PC-3 (cell line): ENCODE measurements at regions not wholly inside any gene's neighbourhood (a gene's known extent, or its start where the extent isn't known, plus 50 kb on each side); places are given as distances from the start of the nearest gene placed in this dataset.
"Not testable (repeated sequence)": the region's sequence is repeated elsewhere in the genome, so short reads cannot be mapped to it uniquely, and the experiment has no call there.

ENCODE experiments used
- ATAC-seq: fragments of 200-7000 bp; cut with Tn5 transposase; 2 replicates; pipeline ENCODE4 v1.9.1; 2020; ENCODE audit warnings: mild to moderate bottlenecking, moderate library complexity
- BruUV-seq: library from RNA; stranded (reverse); fragments of 400-500 nt; replicated peaks from 2 replicates; lab custom pipeline; 2021; lab: Mats Ljungman, UMichigan
- CTCF ChIA-PET: fragments of 300-600 bp; sonication (Branson Sonifier 250); formaldehyde crosslinking; loops from one replicate; lab custom pipeline; 2022; ENCODE audit warnings: antibody characterized with exemption; lab: Charles Lee
- POLR2A ChIA-PET: fragments of 300-600 bp; sonication (Branson Sonifier 250); formaldehyde crosslinking; loops from one replicate; lab custom pipeline; 2022; ENCODE audit warnings: antibody characterized with exemption; ENCODE audit not compliant: unreplicated experiment; lab: Charles Lee
- DNase-seq: peaks from one replicate; pipeline ENCODE4 v3.0.0-alpha.2; 2015
- H2AFZ ChIP-seq: fragments of 300-600 bp; sonication (generic); 2 replicates; pipeline ENCODE4 v1.6.0; 2016; ENCODE audit warnings: antibody characterized with exemption, low read length
- H3F3A ChIP-seq: fragments of 300-600 bp; sonication (generic); one replicate; pipeline ENCODE4 v1.6.0; 2017; ENCODE audit warnings: antibody characterized with exemption, low read length, control low read depth, mild to moderate bottlenecking; ENCODE audit not compliant: unreplicated experiment
- H3K27ac ChIP-seq: fragments of 300-600 bp; sonication (generic); 2 replicates; pipeline ENCODE4 v1.5.1; 2016; ENCODE audit warnings: mild to moderate bottlenecking, low read length
- H3K27me3 ChIP-seq: fragments of 300-600 bp; sonication (generic); 2 replicates; pipeline ENCODE4 v1.6.1; 2016; ENCODE audit warnings: low read length, mixed read lengths
- H3K36me3 ChIP-seq: fragments of 300-600 bp; sonication (generic); 2 replicates; pipeline ENCODE4 v1.6.1; 2016; ENCODE audit warnings: low read depth, mixed run types, low read length, mixed read lengths
- H3K4me1 ChIP-seq: fragments of 300-600 bp; sonication (generic); 2 replicates; pipeline ENCODE4 v1.5.1; 2016; ENCODE audit warnings: low read length; ENCODE audit not compliant: insufficient read depth
- H3K4me2 ChIP-seq: fragments of 300-600 bp; sonication (generic); 2 replicates; pipeline ENCODE4 v1.6.0; 2016; ENCODE audit warnings: low read length
- H3K4me3 ChIP-seq: fragments of 300-600 bp; sonication (generic); 2 replicates; pipeline ENCODE4 v1.5.1; 2016; ENCODE audit warnings: mild to moderate bottlenecking, low read length, mixed read lengths
- H3K79me2 ChIP-seq: fragments of 300-600 bp; sonication (generic); 2 replicates; pipeline ENCODE4 v1.6.1; 2017; ENCODE audit warnings: low read length, mixed read lengths
- H3K9ac ChIP-seq: fragments of 300-600 bp; sonication (generic); 2 replicates; pipeline ENCODE4 v1.6.0; 2016; ENCODE audit warnings: mild to moderate bottlenecking, low read length
- H3K9me2 ChIP-seq: fragments of 300-600 bp; sonication (generic); replicated peaks from 2 replicates; pipeline ENCODE4 v1.6.1; 2016; ENCODE audit warnings: mixed run types, low read length, mixed read lengths
- H3K9me3 ChIP-seq: fragments of 300-600 bp; sonication (generic); 2 replicates; pipeline ENCODE4 v1.6.1; 2016; ENCODE audit warnings: low read length, mixed read lengths
- H4K20me1 ChIP-seq: fragments of 300-600 bp; sonication (generic); 2 replicates; pipeline ENCODE4 v1.6.1; 2016; ENCODE audit warnings: low read length, mixed read lengths
- CTCF ChIP-seq: fragments of 300-600 bp; sonication (generic); conservative IDR thresholded peaks from 2 replicates; pipeline ENCODE4 v1.5.1; 2017; ENCODE audit warnings: antibody characterized with exemption, low read depth, mild to moderate bottlenecking, low read length
- EZH2 ChIP-seq: fragments of 300-600 bp; sonication (generic); IDR thresholded peaks from one replicate; pipeline ENCODE4 v1.6.1; 2017; ENCODE audit warnings: antibody characterized with exemption, mild to moderate bottlenecking, low read length; ENCODE audit not compliant: unreplicated experiment
- EZH2phosphoT487 ChIP-seq: fragments of 300-600 bp; sonication (generic); IDR thresholded peaks from 2 replicates; pipeline ENCODE4 v1.6.1; 2018; ENCODE audit warnings: mild to moderate bottlenecking, antibody characterized with exemption, low read length, borderline replicate concordance
- intact Hi-C: fragments of 100-400 bp; cut with micrococcal nuclease; formaldehyde crosslinking; loops from 2 replicates; pipeline ENCODE4 v1.9.0; 2023

- no peak overlapping the region for H3K4me3 ChIP-seq
- no peaks in the 10 kb centered on the region for H4K20me1 ChIP-seq
- CTCF ChIA-PET = interaction anchor here (0.8 kb wide), 1 partner anchor 1447 kb away, joined by 3 read pairs; no protein-coding TSS in a partner anchor
- no peak for TF ChIP-seq EZH2
- TF ChIP-seq CTCF = no peak
- no peak for TF ChIP-seq EZH2phosphoT487
- no peak overlapping the region for H3K9ac ChIP-seq
- no peaks in the 10 kb centered on the region for H3K27me3 ChIP-seq
- H3K4me2 ChIP-seq = no peak overlapping the region
- ATAC-seq (no peak), DNase-seq (no peak)
- H3K36me3 ChIP-seq = no peaks in the 10 kb centered on the region
- H3K27ac ChIP-seq = no peak overlapping the region
- peaks cover 28% of the 10 kb centered on the region for H3K9me3 ChIP-seq
- no peaks in the 10 kb centered on the region for H3F3A ChIP-seq
- no peaks in the 10 kb centered on the region for H3K9me2 ChIP-seq
- POLR2A ChIA-PET = no interaction called here
- no peaks in the 10 kb centered on the region for H3K79me2 ChIP-seq
- intact Hi-C loops = no loop called here
- no peaks in the 10 kb centered on the region for H3K4me1 ChIP-seq
- no peak overlapping the region for H2AFZ ChIP-seq
- BruUV-seq = no TSS peak
These were observed 2140.6 kb downstream of the NCAM2 start for GRCh38 chr21:23138797-23139196.

GRCh38 chr21:23152130-23152529, 2153.9 kb downstream of the NCAM2 start:
- POLR2A ChIA-PET = no interaction called here
- BruUV-seq = no TSS peak
- no peak for DNase-seq

GRCh38 chr21:23153842-23154241, 2155.6 kb downstream of the NCAM2 start:
- H4K20me1 ChIP-seq, H3K27ac ChIP-seq, BruUV-seq, H3K9ac ChIP-seq, H3K36me3 ChIP-seq, H3K4me2 ChIP-seq, H3K27me3 ChIP-seq, DNase-seq, ATAC-seq, H3K79me2 ChIP-seq, H3F3A ChIP-seq, H2AFZ ChIP-seq, H3K4me1 ChIP-seq, POLR2A ChIA-PET, intact Hi-C loops, H3K9me3 ChIP-seq, H3K9me2 ChIP-seq, CTCF ChIA-PET, H3K4me3 ChIP-seq: not testable (repeated sequence)

More at GRCh38 chr21:23152130-23152529, 2153.9 kb downstream of the NCAM2 start:
- intact Hi-C loops = no loop called here
- CTCF ChIA-PET = interaction anchor here (0.6 kb wide), 1 partner anchor 232 kb away, joined by 3 read pairs; no protein-coding TSS in a partner anchor
- Histone ChIP-seq H3K79me2 (no peaks in the 10 kb centered on the region), H3K27ac (no peak overlapping the region), H3K27me3 (no peaks in the 10 kb centered on the region), H3F3A (no peaks in the 10 kb centered on the region), H2AFZ (no peak overlapping the region), H3K4me1 (no peaks in the 10 kb centered on the region), H3K4me3 (no peak overlapping the region), H3K9me2 (no peaks in the 10 kb centered on the region), H3K9me3 (no peaks in the 10 kb centered on the region), H3K9ac (no peak overlapping the region), H3K36me3 (no peaks in the 10 kb centered on the region), H4K20me1 (no peaks in the 10 kb centered on the region), H3K4me2 (no peak overlapping the region)
- TF ChIP-seq EZH2 (no peak), CTCF (peak; percentile 34; the same call in 1 of the 2 replicates)
- ATAC-seq = peak; percentile 68
